ENCODE measurements at regions not wholly inside any gene's neighbourhood (a gene's known extent, or its start where the extent isn't known, plus 50 kb on each side); places are given as distances from the start of the nearest gene placed in this dataset.

DNA sequence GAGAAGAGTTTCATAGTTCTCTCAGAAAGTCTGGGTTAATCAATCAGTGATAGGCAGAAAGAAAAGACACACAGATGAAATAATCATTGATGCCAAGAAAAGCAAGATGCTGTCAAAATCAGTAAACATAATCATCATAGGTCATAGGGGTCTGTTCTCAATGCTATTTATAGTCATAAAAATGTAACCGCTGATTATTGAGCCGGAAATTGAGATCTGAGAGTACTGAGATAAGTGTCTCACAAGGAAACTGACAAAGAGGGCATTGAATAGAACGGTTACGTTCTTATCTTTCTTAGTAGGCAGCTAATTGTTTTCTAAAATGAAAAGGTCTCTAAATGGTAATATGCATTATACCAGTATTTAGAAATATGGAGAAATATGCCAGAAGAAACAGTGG, 1686.1 kb upstream of the AGA start:
- Mint-ChIP-seq H3K27ac (no peak overlapping the region), H3K4me3 (no peak overlapping the region), H3K27me3 (no peaks in the 10 kb centered on the region), H3K9me3 (peaks cover 10 to 14% (median 13%) of the 10 kb centered on the region in 3 donors), H3K36me3 (no peaks in the 10 kb centered on the region), H3K4me1 (no peaks in the 10 kb centered on the region)
- no peak for ATAC-seq (replicated peaks in 1 of 4)
- H3K27me3 ChIP-seq (replicated peaks in 1 of 2; ENCODE audit: control insufficient read depth in 2 of 2, extremely low read depth in 1 of 2, insufficient read depth in 2 of 2, low read length in 1 of 2), result no peaks in the 10 kb centered on the region
- ChIA-PET CTCF (no interaction called here), POLR2A (no interaction called here)
- H3K36me3 ChIP-seq (ENCODE audit: control insufficient read depth in 2 of 2, extremely low read depth in 1 of 2, insufficient read depth in 1 of 2, low read length in 1 of 2), result no peaks in the 10 kb centered on the region
- no CpG with 5 or more reads among the region's 4 CpGs for WGBS (ENCODE audit: insufficient coverage)
- no peak for DNase-seq
- no peaks in the 10 kb centered on the region for H3K4me1 ChIP-seq (ENCODE audit: control insufficient read depth in 1 of 2, extremely low read depth in 1 of 2, insufficient read depth in 2 of 2, low read length in 2 of 2)
- no peak overlapping the region for H3K4me3 ChIP-seq (ENCODE audit: control insufficient read depth in 1 of 2, extremely low read depth in 1 of 2, low read length in 1 of 2)
- no peak overlapping the region for H3K27ac ChIP-seq (ENCODE audit: low read length)
- H3K9me3 ChIP-seq, result peaks cover 2% of the 10 kb centered on the region

DNA sequence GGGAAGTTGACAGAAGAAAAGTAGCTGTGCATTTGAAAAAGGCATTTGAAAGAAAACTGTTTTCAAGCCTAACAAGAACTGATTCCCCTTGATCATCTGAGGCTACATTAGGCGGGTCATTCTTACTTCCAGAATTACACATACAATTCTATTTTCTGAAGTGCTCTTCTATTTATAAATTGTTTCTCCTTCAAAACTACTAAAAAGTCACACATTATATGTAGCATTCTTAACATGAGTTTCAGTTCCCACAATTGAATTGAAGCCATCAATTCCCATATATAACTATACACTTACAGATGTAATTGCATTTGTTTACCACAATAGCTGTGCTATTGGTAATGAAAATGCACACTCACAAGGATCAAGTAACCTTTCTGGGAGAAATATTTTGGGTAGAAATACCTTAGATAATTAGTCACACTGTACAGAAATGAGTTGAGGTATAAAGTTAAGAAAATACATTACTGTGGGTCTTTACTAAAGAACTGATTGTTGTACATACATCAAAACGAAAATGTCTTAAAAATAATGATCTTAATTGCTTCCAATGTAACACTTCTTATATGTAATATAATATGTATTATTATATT, 1688.0 kb upstream of the AGA start:
- no peak overlapping the region for H3K4me3 ChIP-seq (ENCODE audit: control insufficient read depth in 1 of 2, extremely low read depth in 1 of 2, low read length in 1 of 2)
- H3K36me3 ChIP-seq (ENCODE audit: control insufficient read depth in 2 of 2, extremely low read depth in 1 of 2, insufficient read depth in 1 of 2, low read length in 1 of 2), result no peaks in the 10 kb centered on the region
- no peak for ATAC-seq (replicated peaks in 1 of 4)
- DNase-seq, result no peak
- H3K4me1 ChIP-seq (ENCODE audit: control insufficient read depth in 1 of 2, extremely low read depth in 1 of 2, insufficient read depth in 2 of 2, low read length in 2 of 2), result no peaks in the 10 kb centered on the region
- CTCF ChIA-PET, result no interaction called here
- no peaks in the 10 kb centered on the region for H3K36me3 Mint-ChIP-seq
- H3K27ac ChIP-seq (ENCODE audit: low read length), result no peak overlapping the region
- H3K4me1 Mint-ChIP-seq, result no peaks in the 10 kb centered on the region
- H3K27ac Mint-ChIP-seq, result no peak overlapping the region
- H3K27me3 Mint-ChIP-seq, result no peaks in the 10 kb centered on the region
- 75% methylated on average over 1 of the region's 2 CpGs for WGBS (ENCODE audit: insufficient coverage)
- no peaks in the 10 kb centered on the region for H3K27me3 ChIP-seq (replicated peaks in 1 of 2; ENCODE audit: control insufficient read depth in 2 of 2, extremely low read depth in 1 of 2, insufficient read depth in 2 of 2, low read length in 1 of 2)
- no peak overlapping the region for H3K4me3 Mint-ChIP-seq
- POLR2A ChIA-PET, result no interaction called here
- H3K9me3 ChIP-seq, result peaks cover 2% of the 10 kb centered on the region
- peaks cover 5 to 8% (median 8%) of the 10 kb centered on the region in 3 donors for H3K9me3 Mint-ChIP-seq

DNA sequence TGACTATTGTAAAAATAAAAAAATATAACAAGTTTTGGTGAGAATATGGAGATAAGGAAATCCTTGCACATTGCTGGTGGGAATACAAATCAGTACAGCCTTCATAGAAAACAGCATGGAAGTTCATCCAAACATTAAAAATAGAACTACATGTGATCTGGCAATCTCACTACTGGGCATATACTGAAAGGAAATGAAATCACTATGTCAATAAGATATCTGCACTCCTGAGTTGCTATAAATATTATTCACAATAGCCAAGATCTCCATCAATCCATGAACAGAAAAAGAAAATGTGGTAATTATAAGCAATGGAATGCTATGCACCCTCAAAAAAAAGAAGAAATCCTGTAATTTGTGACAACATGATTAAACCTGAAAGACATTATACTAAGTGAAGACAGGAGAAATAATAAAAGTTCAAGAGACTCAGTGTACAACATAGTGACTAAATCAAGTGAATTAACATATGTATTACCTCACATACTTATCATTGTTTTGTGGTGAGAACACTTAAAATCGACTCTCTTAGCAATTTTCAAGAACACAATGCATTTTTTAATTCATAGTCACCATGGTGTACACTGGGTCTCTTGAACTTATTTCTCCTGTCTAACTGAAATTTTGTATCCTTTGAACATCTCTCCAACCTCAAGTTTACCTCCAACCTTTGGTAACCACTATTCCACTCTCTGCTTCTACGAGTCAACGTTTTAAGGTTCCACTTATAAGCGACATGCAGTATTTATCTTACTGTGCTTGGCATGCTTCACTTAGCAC, 1703.7 kb upstream of the AGA start:
- Mint-ChIP-seq H3K36me3 (no peaks in the 10 kb centered on the region), H3K4me3 (no peak overlapping the region), H3K4me1 (no peaks in the 10 kb centered on the region), H3K9me3 (peaks cover 0 to 11% (median 9%) of the 10 kb centered on the region in 3 donors), H3K27me3 (no peaks in the 10 kb centered on the region), H3K27ac (no peak overlapping the region)
- no peak overlapping the region for H3K4me3 ChIP-seq (ENCODE audit: control insufficient read depth in 1 of 2, extremely low read depth in 1 of 2, low read length in 1 of 2)
- no CpG with 5 or more reads among the region's 4 CpGs for WGBS (ENCODE audit: insufficient coverage)
- H3K27me3 ChIP-seq (replicated peaks in 1 of 2; ENCODE audit: control insufficient read depth in 2 of 2, extremely low read depth in 1 of 2, insufficient read depth in 2 of 2, low read length in 1 of 2), result no peaks in the 10 kb centered on the region
- no peak for DNase-seq
- H3K27ac ChIP-seq (ENCODE audit: low read length), result no peak overlapping the region
- no peaks in the 10 kb centered on the region for H3K4me1 ChIP-seq (ENCODE audit: control insufficient read depth in 1 of 2, extremely low read depth in 1 of 2, insufficient read depth in 2 of 2, low read length in 2 of 2)
- H3K9me3 ChIP-seq, result no peaks in the 10 kb centered on the region
- ChIA-PET POLR2A (no interaction called here), CTCF (no interaction called here)
- ATAC-seq (replicated peaks in 1 of 4), result no peak
- no peaks in the 10 kb centered on the region for H3K36me3 ChIP-seq (ENCODE audit: control insufficient read depth in 2 of 2, extremely low read depth in 1 of 2, insufficient read depth in 1 of 2, low read length in 1 of 2)

DNA sequence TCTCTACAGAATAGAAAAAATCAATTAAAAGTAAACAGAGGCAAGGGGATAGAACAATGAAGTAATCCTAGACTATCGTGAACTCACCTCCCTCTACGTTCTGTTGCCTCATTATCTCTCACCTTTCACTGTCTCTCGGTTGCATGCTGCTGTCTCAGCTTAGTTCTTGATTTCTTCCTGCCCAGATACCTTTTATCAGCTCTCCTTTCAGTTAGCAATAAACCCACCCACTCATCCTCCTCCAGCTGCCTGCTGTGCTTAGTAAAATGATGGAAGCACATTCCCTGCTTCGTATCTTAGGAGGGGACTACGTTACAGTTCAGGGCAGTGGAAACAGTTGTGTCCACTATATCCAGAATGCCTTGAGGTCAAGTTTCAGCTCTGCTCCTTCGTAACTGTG, 1709.5 kb upstream of the AGA start:
- H3K27me3 Mint-ChIP-seq, result no peaks in the 10 kb centered on the region
- peaks cover 9 to 20% (median 14%) of the 10 kb centered on the region in 3 donors for H3K9me3 Mint-ChIP-seq
- no peak overlapping the region for H3K4me3 Mint-ChIP-seq

DNA sequence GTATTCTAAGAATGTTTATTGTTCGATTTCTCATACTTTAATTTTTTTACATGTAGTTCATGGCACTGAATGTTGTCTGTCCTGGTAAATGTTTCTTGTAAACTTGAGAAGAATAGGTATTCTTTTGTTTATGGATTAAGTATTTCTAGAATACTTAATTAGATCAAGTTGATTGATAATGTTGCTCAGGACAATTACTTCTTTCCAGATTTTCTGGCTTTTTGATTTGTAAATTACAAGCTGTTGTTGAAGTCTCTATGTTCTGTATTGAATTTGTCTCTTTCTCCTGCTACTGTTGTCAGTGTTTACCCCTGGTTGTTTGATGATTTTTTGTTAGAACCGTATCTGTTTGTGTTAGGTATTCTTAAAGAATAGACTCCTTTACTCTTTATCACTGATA, 1720.9 kb upstream of the AGA start:
- Histone ChIP-seq H3K27me3 (replicated peaks in 1 of 2; ENCODE audit: control insufficient read depth in 2 of 2, extremely low read depth in 1 of 2, insufficient read depth in 2 of 2, low read length in 1 of 2) (no peaks in the 10 kb centered on the region), H3K4me1 (ENCODE audit: control insufficient read depth in 1 of 2, extremely low read depth in 1 of 2, insufficient read depth in 2 of 2, low read length in 2 of 2) (no peaks in the 10 kb centered on the region), H3K36me3 (ENCODE audit: control insufficient read depth in 2 of 2, extremely low read depth in 1 of 2, insufficient read depth in 1 of 2, low read length in 1 of 2) (no peaks in the 10 kb centered on the region), H3K9me3 (peaks cover 2% of the 10 kb centered on the region), H3K27ac (ENCODE audit: low read length) (no peak overlapping the region), H3K4me3 (ENCODE audit: control insufficient read depth in 1 of 2, extremely low read depth in 1 of 2, low read length in 1 of 2) (no peak overlapping the region)
- Mint-ChIP-seq H3K27ac (no peak overlapping the region), H3K4me3 (no peak overlapping the region), H3K4me1 (no peaks in the 10 kb centered on the region), H3K9me3 (peaks cover 13 to 27% (median 18%) of the 10 kb centered on the region in 3 donors), H3K36me3 (no peaks in the 10 kb centered on the region), H3K27me3 (no peaks in the 10 kb centered on the region)
- no CpG with 5 or more reads among the region's 2 CpGs for WGBS (ENCODE audit: insufficient coverage)
- ChIA-PET CTCF (interaction anchor here in 1 of 2 donors (0.6 kb wide), 1 partner anchor 1159 kb away, joined by 4 read pairs; no protein-coding TSS in a partner anchor), POLR2A (interaction anchor here in 1 of 2 donors (0.7 kb wide), 1 partner anchor 661 kb away, joined by 4 read pairs; no protein-coding TSS in a partner anchor)
- ATAC-seq (replicated peaks in 1 of 4) (no peak), DNase-seq (no peak)

More for the DNA sequence above, 1709.5 kb upstream of the AGA start:
- ATAC-seq (replicated peaks in 1 of 4) (no peak), DNase-seq (no peak)
- POLR2A ChIA-PET, result interaction anchor here in 1 of 2 donors (0.6 kb wide), 1 partner anchor 21 kb away, joined by 3 read pairs; no protein-coding TSS in a partner anchor
- 52% methylated on average over 4 of the region's 6 CpGs for WGBS (ENCODE audit: insufficient coverage)
- no peaks in the 10 kb centered on the region for H3K9me3 ChIP-seq
- H3K36me3 ChIP-seq (ENCODE audit: control insufficient read depth in 2 of 2, extremely low read depth in 1 of 2, insufficient read depth in 1 of 2, low read length in 1 of 2), result no peaks in the 10 kb centered on the region
- CTCF ChIA-PET, result no interaction called here
- H3K4me3 ChIP-seq (ENCODE audit: control insufficient read depth in 1 of 2, extremely low read depth in 1 of 2, low read length in 1 of 2), result no peak overlapping the region
- no peak overlapping the region for H3K27ac ChIP-seq (ENCODE audit: low read length)
- no peaks in the 10 kb centered on the region for H3K4me1 Mint-ChIP-seq
- H3K36me3 Mint-ChIP-seq, result no peaks in the 10 kb centered on the region
- no peak overlapping the region for H3K27ac Mint-ChIP-seq
- no peaks in the 10 kb centered on the region for H3K4me1 ChIP-seq (ENCODE audit: control insufficient read depth in 1 of 2, extremely low read depth in 1 of 2, insufficient read depth in 2 of 2, low read length in 2 of 2)
- no peaks in the 10 kb centered on the region for H3K27me3 ChIP-seq (replicated peaks in 1 of 2; ENCODE audit: control insufficient read depth in 2 of 2, extremely low read depth in 1 of 2, insufficient read depth in 2 of 2, low read length in 1 of 2)

DNA sequence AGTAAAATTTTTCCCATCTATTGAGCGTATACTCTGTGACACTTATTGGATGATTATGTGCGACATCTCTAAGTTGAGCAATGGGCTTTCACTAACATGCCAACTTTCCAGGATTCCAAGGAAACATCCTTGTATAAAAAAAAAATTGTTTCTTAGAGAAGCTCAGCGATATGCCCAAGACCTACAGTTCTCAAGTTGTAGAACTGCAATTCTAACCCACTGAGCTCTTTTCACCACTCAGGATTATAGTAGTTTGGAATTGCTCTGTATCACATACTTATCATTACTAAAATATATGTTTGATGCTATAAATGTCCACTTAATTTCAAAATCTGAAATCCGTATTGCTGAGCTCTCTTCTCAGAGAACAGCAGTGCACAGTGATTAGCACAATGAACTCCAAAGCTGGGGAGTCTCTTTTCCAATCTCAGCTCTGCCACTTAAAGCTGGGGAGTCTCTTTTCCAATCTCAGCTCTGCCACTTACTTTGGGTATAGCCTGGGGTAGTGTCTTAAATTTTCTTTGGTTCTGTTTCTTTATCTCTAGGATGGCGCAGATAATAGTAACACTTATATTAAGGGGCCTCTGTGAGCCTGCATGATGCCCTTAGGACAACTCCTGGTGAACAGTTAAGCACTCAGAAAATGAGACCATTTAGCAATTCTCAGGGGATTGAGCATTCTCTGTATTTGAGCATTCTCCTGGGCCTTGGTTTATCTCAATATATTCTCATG, 1722.2 kb upstream of the AGA start:
- Mint-ChIP-seq H3K9me3 (peaks cover 16 to 37% (median 22%) of the 10 kb centered on the region in 3 donors), H3K27ac (no peak overlapping the region), H3K4me3 (no peak overlapping the region), H3K4me1 (no peaks in the 10 kb centered on the region), H3K36me3 (no peaks in the 10 kb centered on the region), H3K27me3 (no peaks in the 10 kb centered on the region)
- H3K27me3 ChIP-seq (replicated peaks in 1 of 2; ENCODE audit: control insufficient read depth in 2 of 2, extremely low read depth in 1 of 2, insufficient read depth in 2 of 2, low read length in 1 of 2), result no peaks in the 10 kb centered on the region
- ChIA-PET CTCF (interaction anchor here in 1 of 2 donors (0.6 kb wide), 1 partner anchor 56 kb away, joined by 3 read pairs; no protein-coding TSS in a partner anchor), POLR2A (no interaction called here)
- no peaks in the 10 kb centered on the region for H3K4me1 ChIP-seq (ENCODE audit: control insufficient read depth in 1 of 2, extremely low read depth in 1 of 2, insufficient read depth in 2 of 2, low read length in 2 of 2)
- DNase-seq (no peak), ATAC-seq (replicated peaks in 1 of 4) (no peak)
- H3K4me3 ChIP-seq (ENCODE audit: control insufficient read depth in 1 of 2, extremely low read depth in 1 of 2, low read length in 1 of 2), result no peak overlapping the region
- peaks cover 2% of the 10 kb centered on the region for H3K9me3 ChIP-seq
- WGBS (ENCODE audit: insufficient coverage), result no CpG with 5 or more reads among the region's 5 CpGs
- no peaks in the 10 kb centered on the region for H3K36me3 ChIP-seq (ENCODE audit: control insufficient read depth in 2 of 2, extremely low read depth in 1 of 2, insufficient read depth in 1 of 2, low read length in 1 of 2)
- H3K27ac ChIP-seq (ENCODE audit: low read length), result no peak overlapping the region
